ENCODE measurements at regions not wholly inside any gene's neighbourhood (a gene's known extent, or its start where the extent isn't known, plus 50 kb on each side); places are given as distances from the start of the nearest gene placed in this dataset.

DNA sequence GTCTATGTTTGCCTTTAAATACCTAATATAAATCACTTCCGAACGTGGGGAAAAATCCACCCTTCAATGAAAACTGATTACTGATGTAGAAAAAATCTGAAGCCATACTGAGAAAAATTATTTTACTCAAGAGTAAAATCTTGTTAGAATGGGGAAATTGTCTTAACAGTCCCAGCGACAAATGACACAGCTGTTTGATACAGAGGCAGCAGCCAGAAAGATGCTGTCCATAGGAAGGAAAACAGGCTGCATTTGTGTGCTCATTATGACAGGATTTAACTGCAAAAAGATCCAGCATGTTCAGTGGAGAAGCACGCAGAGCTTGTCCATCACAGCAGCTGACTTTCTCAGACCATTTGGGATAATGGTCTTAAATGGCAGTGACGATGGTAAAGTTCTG lies 443.0 kb downstream of the TFAP2B start:
- TF ChIP-seq, protein P1, sequence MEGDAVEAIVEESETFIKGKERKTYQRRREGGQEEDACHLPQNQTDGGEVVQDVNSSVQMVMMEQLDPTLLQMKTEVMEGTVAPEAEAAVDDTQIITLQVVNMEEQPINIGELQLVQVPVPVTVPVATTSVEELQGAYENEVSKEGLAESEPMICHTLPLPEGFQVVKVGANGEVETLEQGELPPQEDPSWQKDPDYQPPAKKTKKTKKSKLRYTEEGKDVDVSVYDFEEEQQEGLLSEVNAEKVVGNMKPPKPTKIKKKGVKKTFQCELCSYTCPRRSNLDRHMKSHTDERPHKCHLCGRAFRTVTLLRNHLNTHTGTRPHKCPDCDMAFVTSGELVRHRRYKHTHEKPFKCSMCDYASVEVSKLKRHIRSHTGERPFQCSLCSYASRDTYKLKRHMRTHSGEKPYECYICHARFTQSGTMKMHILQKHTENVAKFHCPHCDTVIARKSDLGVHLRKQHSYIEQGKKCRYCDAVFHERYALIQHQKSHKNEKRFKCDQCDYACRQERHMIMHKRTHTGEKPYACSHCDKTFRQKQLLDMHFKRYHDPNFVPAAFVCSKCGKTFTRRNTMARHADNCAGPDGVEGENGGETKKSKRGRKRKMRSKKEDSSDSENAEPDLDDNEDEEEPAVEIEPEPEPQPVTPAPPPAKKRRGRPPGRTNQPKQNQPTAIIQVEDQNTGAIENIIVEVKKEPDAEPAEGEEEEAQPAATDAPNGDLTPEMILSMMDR (IDR thresholded peaks at IDR 0.05): no peak
- TF ChIP-seq EZH2phosphoT487 (IDR thresholded peaks at IDR 0.05) (no peak), EZH2 (IDR thresholded peaks at IDR 0.05) (no peak)
